ENCODE measurements at regions not wholly inside any gene's neighbourhood (a gene's known extent, or its start where the extent isn't known, plus 50 kb on each side); places are given as distances from the start of the nearest gene placed in this dataset.

DNA sequence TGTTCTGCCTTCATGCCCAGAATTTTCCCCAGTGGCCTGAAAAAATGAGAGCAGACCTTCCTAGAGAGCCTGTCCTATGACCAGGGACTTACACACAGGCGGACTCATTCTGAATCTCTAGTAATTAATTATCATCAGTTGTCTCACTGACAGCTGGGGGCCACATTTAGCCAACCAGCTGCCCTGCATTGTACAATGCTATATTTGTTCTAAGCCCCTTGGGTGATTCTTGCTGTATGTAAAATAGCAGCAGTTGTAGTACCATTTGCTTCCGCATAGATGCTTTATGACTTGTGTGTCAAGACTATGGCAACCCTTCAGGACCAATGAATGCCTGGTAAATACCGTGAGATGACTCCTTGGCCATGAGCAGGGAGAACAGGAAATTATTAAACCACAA, 415.4 kb upstream of the SEMA6A start:
- TF ChIP-seq, protein P1, sequence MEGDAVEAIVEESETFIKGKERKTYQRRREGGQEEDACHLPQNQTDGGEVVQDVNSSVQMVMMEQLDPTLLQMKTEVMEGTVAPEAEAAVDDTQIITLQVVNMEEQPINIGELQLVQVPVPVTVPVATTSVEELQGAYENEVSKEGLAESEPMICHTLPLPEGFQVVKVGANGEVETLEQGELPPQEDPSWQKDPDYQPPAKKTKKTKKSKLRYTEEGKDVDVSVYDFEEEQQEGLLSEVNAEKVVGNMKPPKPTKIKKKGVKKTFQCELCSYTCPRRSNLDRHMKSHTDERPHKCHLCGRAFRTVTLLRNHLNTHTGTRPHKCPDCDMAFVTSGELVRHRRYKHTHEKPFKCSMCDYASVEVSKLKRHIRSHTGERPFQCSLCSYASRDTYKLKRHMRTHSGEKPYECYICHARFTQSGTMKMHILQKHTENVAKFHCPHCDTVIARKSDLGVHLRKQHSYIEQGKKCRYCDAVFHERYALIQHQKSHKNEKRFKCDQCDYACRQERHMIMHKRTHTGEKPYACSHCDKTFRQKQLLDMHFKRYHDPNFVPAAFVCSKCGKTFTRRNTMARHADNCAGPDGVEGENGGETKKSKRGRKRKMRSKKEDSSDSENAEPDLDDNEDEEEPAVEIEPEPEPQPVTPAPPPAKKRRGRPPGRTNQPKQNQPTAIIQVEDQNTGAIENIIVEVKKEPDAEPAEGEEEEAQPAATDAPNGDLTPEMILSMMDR (IDR thresholded peaks at IDR 0.05; ENCODE audit: low read depth, low read length, missing control alignments), result no peak
- no peak overlapping the region for H3K4me3 ChIP-seq (ENCODE audit: low read depth, low read length)
- DNase-seq (ENCODE audit: low read depth), result no peak

DNA sequence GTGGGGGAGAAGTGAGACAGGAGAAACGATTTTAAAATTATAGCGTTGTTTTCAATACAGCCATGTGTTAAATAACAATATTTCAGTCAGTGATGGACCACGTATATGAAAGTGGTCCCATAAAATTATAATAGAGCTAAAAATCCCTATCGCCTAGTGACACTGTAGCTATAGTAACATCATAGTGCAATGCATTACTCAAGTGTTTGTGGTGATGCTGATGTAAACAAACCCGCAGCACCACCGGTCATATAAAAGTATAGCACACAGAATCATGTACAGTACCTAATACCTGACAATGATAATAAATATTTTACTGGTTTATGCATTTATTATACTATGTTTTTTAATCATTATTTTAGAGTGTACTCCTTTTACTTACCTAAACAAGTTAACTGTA, 407.4 kb upstream of the SEMA6A start:
- H3K4me3 ChIP-seq (ENCODE audit: low read depth, low read length), result no peak overlapping the region
- no peak for DNase-seq (ENCODE audit: low read depth)
- TF ChIP-seq, protein P1 (IDR thresholded peaks at IDR 0.05; ENCODE audit: low read depth, low read length, missing control alignments), result no peak

DNA sequence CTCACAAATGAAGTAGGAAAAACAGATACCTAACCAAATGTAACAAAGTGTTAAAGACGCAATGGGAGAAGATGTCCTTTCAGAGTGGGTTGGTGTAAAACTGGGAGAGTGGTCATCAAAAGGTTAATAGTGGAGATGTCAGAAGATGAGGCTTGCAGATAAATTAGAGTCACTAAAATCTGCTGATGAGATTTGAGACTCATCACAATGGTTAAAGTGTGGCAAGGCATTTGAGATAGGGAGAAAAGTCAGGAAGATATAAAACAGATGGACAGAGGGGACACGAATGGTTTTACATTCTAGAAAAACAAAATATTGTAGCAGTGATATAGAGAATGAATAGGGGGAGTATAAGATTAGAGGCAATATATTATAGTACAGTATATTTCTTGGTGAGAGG, 406.0 kb upstream of the SEMA6A start:
- no peak for DNase-seq (ENCODE audit: low read depth)
- TF ChIP-seq, protein P1 (IDR thresholded peaks at IDR 0.05; ENCODE audit: low read depth, low read length, missing control alignments), result no peak
- H3K4me3 ChIP-seq (ENCODE audit: low read depth, low read length), result no peak overlapping the region

DNA sequence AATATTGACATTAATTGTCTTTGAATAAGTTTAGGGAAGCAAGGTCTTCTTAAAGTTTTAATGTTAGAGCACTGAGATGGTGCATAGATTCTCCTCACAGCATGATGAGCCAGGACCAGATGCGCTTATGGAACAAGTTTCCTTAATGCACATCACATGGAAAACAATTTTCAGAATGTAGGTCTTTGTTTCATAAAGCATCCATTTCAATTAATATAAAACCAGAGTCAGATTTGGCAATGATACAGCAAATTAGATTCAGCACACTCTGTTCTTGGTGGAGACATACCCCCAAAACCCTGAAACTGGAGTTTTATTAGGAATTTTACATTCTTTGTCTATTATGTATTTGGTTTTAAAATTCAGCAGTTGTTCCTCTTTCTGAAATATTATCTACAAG, 402.1 kb upstream of the SEMA6A start:
- DNase-seq (ENCODE audit: low read depth), result no peak
- H3K4me3 ChIP-seq (ENCODE audit: low read depth, low read length), result no peak overlapping the region
- TF ChIP-seq, protein P1 (IDR thresholded peaks at IDR 0.05; ENCODE audit: low read depth, low read length, missing control alignments), result no peak

DNA sequence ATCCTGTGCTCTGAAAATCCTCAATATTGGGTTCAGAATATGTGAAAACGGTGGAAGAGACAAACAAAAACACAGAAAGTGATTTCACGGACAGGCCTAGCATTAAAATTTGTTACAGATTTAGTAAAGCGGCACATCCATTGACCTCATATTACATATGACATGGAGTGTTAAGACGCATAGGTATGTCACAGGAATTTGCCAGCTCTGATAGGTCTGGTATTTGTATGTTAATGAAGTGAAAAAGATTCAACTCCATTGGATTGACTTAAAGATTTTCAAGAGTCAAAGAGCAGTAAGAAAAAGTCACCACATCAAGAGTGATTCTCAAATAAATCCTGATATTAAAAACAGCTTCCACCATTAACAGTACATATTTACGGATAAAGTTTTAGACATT, 396.5 kb upstream of the SEMA6A start:
- DNase-seq (ENCODE audit: low read depth), result no peak
- H3K4me3 ChIP-seq (ENCODE audit: low read depth, low read length), result no peak overlapping the region
- TF ChIP-seq, protein P1 (IDR thresholded peaks at IDR 0.05; ENCODE audit: low read depth, low read length, missing control alignments), result no peak

DNA sequence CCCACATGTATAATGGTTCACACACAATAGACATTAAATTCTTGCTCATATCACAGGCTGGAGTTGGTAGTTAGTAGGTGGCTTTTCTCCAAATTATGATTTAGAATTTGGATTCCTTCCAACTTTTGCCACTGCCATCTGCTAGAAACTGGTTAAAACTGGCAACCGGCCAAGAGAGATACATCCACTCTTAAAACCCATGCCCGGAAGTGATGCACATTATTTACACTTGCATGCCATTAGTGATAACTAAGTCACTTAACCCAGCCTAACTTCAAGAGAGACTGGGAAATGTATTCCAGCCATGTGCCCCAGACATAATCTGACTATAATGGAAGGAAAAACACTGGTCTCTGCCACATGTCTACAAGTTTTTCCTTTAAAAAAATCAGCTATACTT, 395.7 kb upstream of the SEMA6A start:
- TF ChIP-seq, protein P1 (IDR thresholded peaks at IDR 0.05; ENCODE audit: low read depth, low read length, missing control alignments), result no peak
- no peak for DNase-seq (ENCODE audit: low read depth)
- no peak overlapping the region for H3K4me3 ChIP-seq (ENCODE audit: low read depth, low read length)

DNA sequence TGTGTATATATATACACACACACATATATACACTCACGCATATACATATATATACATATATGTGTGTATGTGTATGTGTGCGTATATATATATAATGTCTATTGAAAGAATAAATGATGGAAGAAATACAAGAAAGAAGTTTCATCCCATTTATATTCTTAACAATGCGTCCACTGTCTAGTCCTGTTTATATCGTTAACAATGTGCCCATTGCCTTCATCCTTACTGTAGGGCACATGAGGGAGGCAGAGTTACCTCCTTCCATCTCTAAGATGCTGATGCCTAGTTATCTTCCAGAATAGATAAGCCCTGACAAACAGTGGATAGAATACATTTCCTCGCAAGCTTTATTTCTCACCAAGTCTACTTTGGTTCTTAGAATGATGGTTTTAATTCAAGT, 389.8 kb upstream of the SEMA6A start:
- TF ChIP-seq, protein P1 (IDR thresholded peaks at IDR 0.05; ENCODE audit: low read depth, low read length, missing control alignments), result no peak
- no peak for DNase-seq (ENCODE audit: low read depth)
- H3K4me3 ChIP-seq (ENCODE audit: low read depth, low read length), result no peak overlapping the region
